Stimulated activated CD4-positive, alpha-beta T cell treated with anti-CD3 and anti-CD28 coated beads, Interleukin-12 subunit alpha, Interleukin-12 subunit beta, amount 100 ng/mL, for 24 hours (primary cell): ENCODE measurements at regions not wholly inside any gene's neighbourhood (a gene's known extent, or its start where the extent isn't known, plus 50 kb on each side); places are given as distances from the start of the nearest gene placed in this dataset.
"Not testable (repeated sequence)": the region's sequence is repeated elsewhere in the genome, so short reads cannot be mapped to it uniquely, and the experiment has no call there.

Experiments used
- DNase-seq, 2 experiments: peaks; one replicate each; pipeline ENCODE4 v3.0.0-alpha.2; 2020; ENCODE audit warnings: low read depth in 2 of 2

- no peak for DNase-seq
Observed at GRCh38 chr5:68067976-68068603, 147.5 kb upstream of the PIK3R1 start.

GRCh38 chr5:68067291-68067690, 148.3 kb upstream of the PIK3R1 start:
- DNase-seq, result no peak

GRCh38 chr5:68066277-68066955, 149.1 kb upstream of the PIK3R1 start:
- no peak for DNase-seq

- not testable (repeated sequence) for DNase-seq
Observed at GRCh38 chr5:68065321-68065720, 150.2 kb upstream of the PIK3R1 start.

- no peak for DNase-seq
Observed at GRCh38 chr5:68060382-68060781, 155.2 kb upstream of the PIK3R1 start.

- DNase-seq, result no peak
Observed at GRCh38 chr5:68057191-68057590, 158.4 kb upstream of the PIK3R1 start.

- no peak for DNase-seq
Observed at GRCh38 chr5:68055686-68056085, 159.9 kb upstream of the PIK3R1 start.

- DNase-seq, result no peak
Observed at GRCh38 chr5:68054638-68055037, 160.9 kb upstream of the PIK3R1 start.

GRCh38 chr5:68053202-68053601, 162.4 kb upstream of the PIK3R1 start:
- DNase-seq, result no peak

- DNase-seq, result no peak
Observed at GRCh38 chr5:68049053-68049713, 166.4 kb upstream of the PIK3R1 start.

- DNase-seq, result no peak
Observed at GRCh38 chr5:68048516-68048915, 167.0 kb upstream of the PIK3R1 start.

GRCh38 chr5:68048054-68048453, 167.5 kb upstream of the PIK3R1 start:
- DNase-seq, result not testable (repeated sequence)

- DNase-seq, result no peak
Observed at GRCh38 chr5:68047035-68047434, 168.5 kb upstream of the PIK3R1 start.

- DNase-seq, result no peak
Observed at GRCh38 chr5:68046445-68046844, 169.1 kb upstream of the PIK3R1 start.

- no peak for DNase-seq
Observed at GRCh38 chr5:68041293-68041692, 174.3 kb upstream of the PIK3R1 start.

GRCh38 chr5:68037546-68037945, 178.0 kb upstream of the PIK3R1 start:
- no peak for DNase-seq

GRCh38 chr5:68033961-68034571, 181.5 kb upstream of the PIK3R1 start:
- no peak for DNase-seq

- no peak for DNase-seq
Observed at GRCh38 chr5:68033029-68033428, 182.5 kb upstream of the PIK3R1 start.

GRCh38 chr5:68032216-68032762, 183.3 kb upstream of the PIK3R1 start:
- DNase-seq, result no peak

- no peak for DNase-seq
Observed at GRCh38 chr5:68028131-68028727, 187.3 kb upstream of the PIK3R1 start.

- DNase-seq, result no peak
Observed at GRCh38 chr5:68027519-68027918, 188.0 kb upstream of the PIK3R1 start.
